IMR-90 (cell line): ENCODE measurements at regions not wholly inside any gene's neighbourhood (a gene's known extent, or its start where the extent isn't known, plus 50 kb on each side); places are given as distances from the start of the nearest gene placed in this dataset.

Source experiments
- ATAC-seq: fragments of 200-7000 bp; cut with Tn5 transposase; 2 replicates; pipeline ENCODE4 v1.9.1; 2020; ENCODE audit warnings: low read depth, mild to moderate bottlenecking, moderate library complexity
- BruUV-seq: library from RNA; stranded (reverse); fragments of 400-500 nt; replicated peaks from 2 replicates; lab custom pipeline; 2021; lab: Mats Ljungman, UMichigan
- CTCF ChIA-PET: fragments of 300-600 bp; formaldehyde crosslinking; extraction: SDS; loops from one replicate; lab custom pipeline; 2021; ENCODE audit warnings: antibody characterized with exemption; lab: Yijun Ruan, JAX
- POLR2A ChIA-PET: fragments of 300-600 bp; sonication (Branson Sonifier 250); formaldehyde crosslinking; loops from one replicate; lab custom pipeline; 2022; ENCODE audit warnings: antibody characterized with exemption; ENCODE audit not compliant: unreplicated experiment; lab: Charles Lee
- DNase-seq: peaks from one replicate; pipeline ENCODE4 v3.0.0; 2013
- H2AFZ ChIP-seq: replicated peaks from 2 replicates; pipeline ENCODE3; 2013; ENCODE audit warnings: low read length, mild to moderate bottlenecking; ENCODE audit not compliant: poor library complexity
- H2AK5ac ChIP-seq: 2 replicates; pipeline ENCODE4 v1.6.1; 2013; ENCODE audit warnings: low read depth, low read length, inconsistent platforms
- H2AK9ac ChIP-seq: replicated peaks from 2 replicates; pipeline ENCODE3; 2013; ENCODE audit warnings: mild to moderate bottlenecking, low read depth, low read length, moderate library complexity; ENCODE audit not compliant: poor library complexity
- H2BK120ac ChIP-seq: 2 replicates; pipeline ENCODE4 v1.6.1; 2013; ENCODE audit warnings: low read depth, low read length, inconsistent platforms
- H2BK15ac ChIP-seq: 3 replicates; pipeline ENCODE4 v1.6.1; 2013; ENCODE audit warnings: low read depth, low read length, inconsistent platforms
- H2BK20ac ChIP-seq: 2 replicates; pipeline ENCODE4 v1.6.1; 2013; ENCODE audit warnings: low read depth, mild to moderate bottlenecking, inconsistent platforms, low read length, moderate library complexity
- H2BK5ac ChIP-seq: 2 replicates; pipeline ENCODE4 v1.6.1; 2013; ENCODE audit warnings: mild to moderate bottlenecking, low read depth, low read length, inconsistent platforms; ENCODE audit not compliant: poor library complexity, severe bottlenecking
- H3K14ac ChIP-seq: replicated peaks from 2 replicates; pipeline ENCODE4 v1.6.1; 2013; ENCODE audit warnings: low read depth, low read length, inconsistent platforms
- H3K18ac ChIP-seq: 2 replicates; pipeline ENCODE4 v1.6.1; 2013; ENCODE audit warnings: low read depth, low read length, control low read depth
- H3K23ac ChIP-seq: 2 replicates; pipeline ENCODE4 v1.6.1; 2013; ENCODE audit warnings: low read depth, low read length, inconsistent platforms
- H3K27ac ChIP-seq: 2 replicates; pipeline ENCODE4 v1.5.1; 2013; ENCODE audit warnings: mild to moderate bottlenecking, control low read depth, low read length; ENCODE audit not compliant: insufficient read depth
- H3K27me3 ChIP-seq: 2 replicates; pipeline ENCODE4 v1.6.1; 2013; ENCODE audit warnings: low read length; ENCODE audit not compliant: control insufficient read depth, insufficient read depth
- H3K36me3 ChIP-seq: 2 replicates; pipeline ENCODE4 v1.6.1; 2013; ENCODE audit warnings: low read length, mixed read lengths; ENCODE audit not compliant: control insufficient read depth, insufficient read depth
- H3K4ac ChIP-seq: 2 replicates; pipeline ENCODE4 v1.6.1; 2013; ENCODE audit warnings: low read depth, low read length, inconsistent platforms
- H3K4me1 ChIP-seq: 2 replicates; pipeline ENCODE4 v1.6.1; 2013; ENCODE audit warnings: low read length, mixed read lengths; ENCODE audit not compliant: control insufficient read depth, insufficient read depth
- H3K4me2 ChIP-seq: 2 replicates; pipeline ENCODE4 v1.6.1; 2013; ENCODE audit warnings: low read depth, mild to moderate bottlenecking, control low read depth, low read length, moderate library complexity
- H3K4me3 ChIP-seq: 2 replicates; pipeline ENCODE4 v1.5.1; 2013; ENCODE audit warnings: low read depth, mild to moderate bottlenecking, control low read depth, low read length, moderate library complexity; ENCODE audit not compliant: insufficient read depth
- H3K56ac ChIP-seq: 2 replicates; pipeline ENCODE4 v1.6.1; 2013; ENCODE audit warnings: low read length, inconsistent platforms; ENCODE audit not compliant: insufficient read depth; ENCODE audit errors: extremely low read depth
- H3K79me1 ChIP-seq, 2 experiments: 2 replicates each; pipeline ENCODE4 v1.6.1; 2013; ENCODE audit warnings: low read length in 2 of 2, inconsistent platforms in 1 of 2, low read depth in 1 of 2
- H3K9ac ChIP-seq: 2 replicates; pipeline ENCODE4 v1.6.1; 2013; ENCODE audit warnings: low read depth, low read length, control low read depth
- H3K9me1 ChIP-seq: 2 replicates; pipeline ENCODE4 v1.6.1; 2013; ENCODE audit warnings: low read length, inconsistent platforms; ENCODE audit not compliant: insufficient read depth
- H3K9me3 ChIP-seq: 2 replicates; pipeline ENCODE4 v1.6.1; 2013; ENCODE audit warnings: low read length; ENCODE audit not compliant: control insufficient read depth, insufficient read depth
- H4K20me1 ChIP-seq: 2 replicates; pipeline ENCODE4 v1.6.1; 2013; ENCODE audit warnings: low read length, inconsistent platforms; ENCODE audit not compliant: insufficient read depth
- H4K5ac ChIP-seq: 2 replicates; pipeline ENCODE4 v1.6.1; 2013; ENCODE audit warnings: mild to moderate bottlenecking, low read depth, low read length, control low read depth
- H4K8ac ChIP-seq, 2 experiments: 2 replicates each; pipeline ENCODE4 v1.6.1; 2013; ENCODE audit warnings: low read depth in 2 of 2, low read length in 2 of 2, control low read depth in 1 of 2, inconsistent platforms in 1 of 2
- H4K91ac ChIP-seq: 2 replicates; pipeline ENCODE4 v1.6.1; 2013; ENCODE audit warnings: low read depth, low read length, inconsistent platforms; ENCODE audit not compliant: insufficient read depth
- BHLHE40 ChIP-seq: fragments of 150-350 bp; IDR thresholded peaks from 2 replicates; pipeline ENCODE4 v1.6.1; 2016; ENCODE audit warnings: mild to moderate bottlenecking, low read depth, low read length
- CHD1 ChIP-seq: IDR thresholded peaks from 2 replicates; pipeline ENCODE4 v1.6.1; 2012; ENCODE audit warnings: low read depth, low read length, improper control_type of control experiment
- CTCF ChIP-seq: conservative IDR thresholded peaks from 2 replicates; pipeline ENCODE4 v1.5.1; 2012; ENCODE audit warnings: mild to moderate bottlenecking, low read depth, low read length, improper control_type of control experiment
- MAFK ChIP-seq: IDR thresholded peaks from 2 replicates; pipeline ENCODE4 v1.6.1; 2012; ENCODE audit warnings: low read depth, low read length, improper control_type of control experiment
- MAZ ChIP-seq: IDR thresholded peaks from 2 replicates; pipeline ENCODE4 v1.6.1; 2012; ENCODE audit warnings: low read depth, mild to moderate bottlenecking, low read length, improper control_type of control experiment, moderate library complexity, borderline replicate concordance
- MXI1 ChIP-seq: IDR thresholded peaks from 2 replicates; pipeline ENCODE4 v1.6.1; 2012; ENCODE audit warnings: low read depth, mild to moderate bottlenecking, low read length, moderate library complexity, borderline replicate concordance
- NFE2L2 ChIP-seq: fragments of 150-350 bp; IDR thresholded peaks from 2 replicates; pipeline ENCODE4 v1.6.1; 2016; ENCODE audit warnings: low read depth, mild to moderate bottlenecking, low read length
- RAD21 ChIP-seq: IDR thresholded peaks from 2 replicates; pipeline ENCODE4 v1.6.1; 2012; ENCODE audit warnings: low read length, improper control_type of control experiment
- RFX5 ChIP-seq: IDR thresholded peaks from 2 replicates; pipeline ENCODE4 v1.8.0; 2012; ENCODE audit warnings: low read depth, mild to moderate bottlenecking, low read length, moderate library complexity
- SMC3 ChIP-seq: fragments of 150-350 bp; IDR thresholded peaks from 2 replicates; pipeline ENCODE4 v1.6.1; 2016; ENCODE audit warnings: low read depth, mild to moderate bottlenecking, antibody characterized with exemption, low read length, moderate library complexity
- WGBS, 2 experiments: methylation state at CpG; one replicate each; pipeline versions ENCODE4 v1.1.5 to v1.1.7; 2013; ENCODE audit warnings: missing lambda C conversion rate in 2 of 2; ENCODE audit not compliant: insufficient read length in 1 of 2; ENCODE audit errors: extremely low coverage in 2 of 2; 5-methylcytosine and 5-hydroxymethylcytosine counted together
- dilution Hi-C: fragments of 300-500 bp; cut with HindIII; formaldehyde crosslinking; loops from one replicate; pipeline ENCODE4 v1.14.3; 2018; ENCODE audit warnings: low sequenced_read_pairs; ENCODE audit not compliant: unreplicated experiment
- in situ Hi-C: fragments of 300-500 bp; cut with MboI; formaldehyde crosslinking; loops from 3 replicates; pipeline ENCODE4 v1.14.3; 2019; ENCODE audit warnings: low sequenced_read_pairs, inconsistent platforms, mixed read lengths
- intact Hi-C: fragments of 100-400 bp; cut with micrococcal nuclease; formaldehyde crosslinking; loops from 2 replicates; pipeline ENCODE4 v1.10.0; 2022

- ATAC-seq (no peak), DNase-seq (no peak)
- in situ Hi-C loops (no loop called here), intact Hi-C loops (no loop called here), dilution Hi-C loops (no loop called here)
- Histone ChIP-seq H3K23ac (no peak overlapping the region), H2BK5ac (no peak overlapping the region), H3K79me1 (no peaks in the 10 kb centered on the region), H3K27me3 (no peaks in the 10 kb centered on the region), H3K27ac (no peak overlapping the region), H4K5ac (no peak overlapping the region), H3K14ac (no peak overlapping the region), H4K8ac (no peak overlapping the region), H3K36me3 (no peaks in the 10 kb centered on the region), H3K4me3 (no peak overlapping the region), H3K4me2 (no peak overlapping the region), H3K9me3 (peaks cover 16% of the 10 kb centered on the region), H2BK15ac (no peak overlapping the region), H2AK5ac (no peak overlapping the region), H3K9ac (no peak overlapping the region), H2BK20ac (no peak overlapping the region), H4K91ac (no peak overlapping the region), H3K4me1 (no peaks in the 10 kb centered on the region), H3K56ac (no peak overlapping the region), H2BK120ac (no peak overlapping the region), H4K20me1 (no peaks in the 10 kb centered on the region), H3K4ac (no peak overlapping the region), H3K9me1 (no peaks in the 10 kb centered on the region), H2AFZ (no peak overlapping the region), H2AK9ac (no peak overlapping the region), H3K18ac (no peak overlapping the region)
- WGBS, 2 experiments, result no CpG with 5 or more reads among the region's 7 CpGs
- ChIA-PET CTCF (no interaction called here), POLR2A (no interaction called here)
- TF ChIP-seq CHD1 (no peak), MAZ (no peak), RAD21 (no peak), BHLHE40 (no peak), MXI1 (no peak), NFE2L2 (no peak), MAFK (no peak), CTCF (no peak), SMC3 (no peak), RFX5 (no peak)
- no TSS peak for BruUV-seq
These were observed 764.5 kb upstream of the ADAMTS16 start for GRCh38 chr5:4375640-4376039.
